SK-N-SH treated with all-trans-retinoic acid at 6 μM for 48 hours (cell line): ENCODE measurements at regions not wholly inside any gene's neighbourhood (a gene's known extent, or its start where the extent isn't known, plus 50 kb on each side); places are given as distances from the start of the nearest gene placed in this dataset.

Experiments used
- ARNTL ChIP-seq: fragments of 450-650 bp; formaldehyde crosslinking; IDR thresholded peaks from 2 replicates; pipeline ENCODE4 v1.5.0; 2020; ENCODE audit warnings: low read depth, mild to moderate bottlenecking, moderate library complexity, borderline replicate concordance
- CSDC2 ChIP-seq: fragments of 250-450 bp; sonication (Bioruptor Pico); IDR thresholded peaks from 2 replicates; pipeline ENCODE4 v1.5.0; 2020; ENCODE audit warnings: mild to moderate bottlenecking, moderate library complexity
- ISL1 ChIP-seq: fragments of 250-450 bp; sonication (Bioruptor Pico); IDR thresholded peaks from 2 replicates; pipeline ENCODE4 v2.1.2; 2022; ENCODE audit warnings: mild to moderate bottlenecking, moderate library complexity
- OSR1 ChIP-seq: fragments of 250-450 bp; sonication (Bioruptor Pico); IDR thresholded peaks from 2 replicates; pipeline ENCODE4 v1.8.0; 2022; ENCODE audit warnings: moderate library complexity, mild to moderate bottlenecking, inconsistent platforms
- PATZ1 ChIP-seq: fragments of 250-450 bp; sonication (Bioruptor Pico); IDR thresholded peaks from 2 replicates; pipeline ENCODE4 v1.8.0; 2020; ENCODE audit warnings: mild to moderate bottlenecking, moderate library complexity, borderline replicate concordance
- PPARA ChIP-seq: fragments of 250-450 bp; sonication (Bioruptor Pico); IDR thresholded peaks from 2 replicates; pipeline ENCODE4 v1.5.0; 2020; ENCODE audit warnings: mild to moderate bottlenecking, borderline replicate concordance
- RARB ChIP-seq: fragments of 250-450 bp; sonication (Bioruptor Pico); IDR thresholded peaks from 2 replicates; pipeline ENCODE4 v1.8.0; 2021; ENCODE audit warnings: mild to moderate bottlenecking, moderate library complexity
- SNAI2 ChIP-seq: fragments of 250-450 bp; sonication (Bioruptor Pico); IDR thresholded peaks from 2 replicates; pipeline ENCODE4 v1.5.0; 2020; ENCODE audit warnings: mild to moderate bottlenecking, moderate library complexity
- TOX ChIP-seq: fragments of 250-450 bp; sonication (Bioruptor Pico); IDR thresholded peaks from 2 replicates; pipeline ENCODE4 v1.8.0; 2021; ENCODE audit warnings: mild to moderate bottlenecking, moderate library complexity, borderline replicate concordance
- ZFP3 ChIP-seq: fragments of 250-450 bp; sonication (Bioruptor Pico); IDR thresholded peaks from 2 replicates; pipeline ENCODE4 v1.5.0; 2020; ENCODE audit warnings: mild to moderate bottlenecking, moderate library complexity
- ZFP30 ChIP-seq: fragments of 450-650 bp; formaldehyde crosslinking; IDR thresholded peaks from 2 replicates; pipeline ENCODE4 v1.5.0; 2022; ENCODE audit warnings: mild to moderate bottlenecking, moderate library complexity
- ZNF8 ChIP-seq: fragments of 450-650 bp; formaldehyde crosslinking; IDR thresholded peaks from 2 replicates; pipeline ENCODE4 v1.5.0; 2020; ENCODE audit warnings: mild to moderate bottlenecking, moderate library complexity

GRCh38 chr16:86783636-86784626 lies 205.6 kb downstream of the FOXL1 start:
- no peak for TF ChIP-seq PPARA (CRISPR knock-in tag)
- no peak for TF ChIP-seq ZFP30
- no peak for TF ChIP-seq RARB (CRISPR knock-in tag)
- TF ChIP-seq ARNTL (CRISPR knock-in tag), result no peak
- no peak for TF ChIP-seq SNAI2 (CRISPR knock-in tag)
- TF ChIP-seq ISL1 (CRISPR knock-in tag), result no peak
- no peak for TF ChIP-seq PATZ1 (CRISPR knock-in tag)
- no peak for TF ChIP-seq ZFP3 (CRISPR knock-in tag)
- TF ChIP-seq OSR1 (CRISPR knock-in tag), result no peak
- TF ChIP-seq ZNF8 (CRISPR knock-in tag), result no peak
- TF ChIP-seq TOX (CRISPR knock-in tag), result no peak
- no peak for TF ChIP-seq CSDC2 (CRISPR knock-in tag)
